GM19328 (cell line): ENCODE measurements at regions not wholly inside any gene's neighbourhood (a gene's known extent, or its start where the extent isn't known, plus 50 kb on each side); places are given as distances from the start of the nearest gene placed in this dataset.

Experiments
- ATAC-seq: cut with Tn5 transposase; IDR thresholded peaks from one replicate; pipeline ENCODE4 v1.9.1; 2021; ENCODE audit warnings: mild to moderate bottlenecking, moderate library complexity; ENCODE audit not compliant: unreplicated experiment

- no peak for ATAC-seq
Measured at GRCh38 chr16:86104537-86105048, 205.6 kb downstream of the IRF8 start.

- ATAC-seq: no peak
Measured at GRCh38 chr16:86107215-86107825, 208.4 kb downstream of the IRF8 start.

- no peak for ATAC-seq
Measured at GRCh38 chr16:86108062-86108461, 209.1 kb downstream of the IRF8 start.

GRCh38 chr16:86110134-86110533 lies 211.2 kb downstream of the IRF8 start:
- no peak for ATAC-seq

- ATAC-seq: no peak
Measured at GRCh38 chr16:86110726-86111125, 211.8 kb downstream of the IRF8 start.

- ATAC-seq: no peak
Measured at GRCh38 chr16:86112178-86112577, 213.2 kb downstream of the IRF8 start.

- ATAC-seq: no peak
Measured at GRCh38 chr16:86117235-86117634, 218.3 kb downstream of the IRF8 start.

GRCh38 chr16:86117756-86118155 lies 218.8 kb downstream of the IRF8 start:
- ATAC-seq: no peak

GRCh38 chr16:86118467-86119307 lies 219.7 kb downstream of the IRF8 start:
- no peak for ATAC-seq

- ATAC-seq: no peak
Measured at GRCh38 chr16:86120201-86121192, 221.5 kb downstream of the IRF8 start.

GRCh38 chr16:86121374-86122010 lies 222.5 kb downstream of the IRF8 start:
- no peak for ATAC-seq

- no peak for ATAC-seq
Measured at GRCh38 chr16:86122681-86123342, 223.8 kb downstream of the IRF8 start.

GRCh38 chr16:86124321-86124720 lies 225.4 kb downstream of the IRF8 start:
- no peak for ATAC-seq

GRCh38 chr16:86126891-86127290 lies 227.9 kb downstream of the IRF8 start:
- no peak for ATAC-seq

- ATAC-seq: no peak
Measured at GRCh38 chr16:86127366-86127765, 228.4 kb downstream of the IRF8 start.

GRCh38 chr16:86128246-86128645 lies 229.3 kb downstream of the IRF8 start:
- ATAC-seq: no peak

GRCh38 chr16:86129541-86129940 lies 230.6 kb downstream of the IRF8 start:
- ATAC-seq: no peak

GRCh38 chr16:86133377-86133776 lies 234.4 kb downstream of the IRF8 start:
- ATAC-seq: no peak

- ATAC-seq: no peak
Measured at GRCh38 chr16:86133847-86134375, 234.9 kb downstream of the IRF8 start.
